Fibroblast of peridontal ligament (primary cell): ENCODE measurements at regions not wholly inside any gene's neighbourhood (a gene's known extent, or its start where the extent isn't known, plus 50 kb on each side); places are given as distances from the start of the nearest gene placed in this dataset.
A peak's percentile ranks its signal among the peaks of the same experiment; 100 is the strongest.
"Not testable (repeated sequence)": the region's sequence is repeated elsewhere in the genome, so short reads cannot be mapped to it uniquely, and the experiment has no call there.

Source experiments
- DNase-seq: peaks from one replicate; pipeline ENCODE4 v3.0.0-alpha.2; 2010; ENCODE audit errors: extremely low read depth

DNA sequence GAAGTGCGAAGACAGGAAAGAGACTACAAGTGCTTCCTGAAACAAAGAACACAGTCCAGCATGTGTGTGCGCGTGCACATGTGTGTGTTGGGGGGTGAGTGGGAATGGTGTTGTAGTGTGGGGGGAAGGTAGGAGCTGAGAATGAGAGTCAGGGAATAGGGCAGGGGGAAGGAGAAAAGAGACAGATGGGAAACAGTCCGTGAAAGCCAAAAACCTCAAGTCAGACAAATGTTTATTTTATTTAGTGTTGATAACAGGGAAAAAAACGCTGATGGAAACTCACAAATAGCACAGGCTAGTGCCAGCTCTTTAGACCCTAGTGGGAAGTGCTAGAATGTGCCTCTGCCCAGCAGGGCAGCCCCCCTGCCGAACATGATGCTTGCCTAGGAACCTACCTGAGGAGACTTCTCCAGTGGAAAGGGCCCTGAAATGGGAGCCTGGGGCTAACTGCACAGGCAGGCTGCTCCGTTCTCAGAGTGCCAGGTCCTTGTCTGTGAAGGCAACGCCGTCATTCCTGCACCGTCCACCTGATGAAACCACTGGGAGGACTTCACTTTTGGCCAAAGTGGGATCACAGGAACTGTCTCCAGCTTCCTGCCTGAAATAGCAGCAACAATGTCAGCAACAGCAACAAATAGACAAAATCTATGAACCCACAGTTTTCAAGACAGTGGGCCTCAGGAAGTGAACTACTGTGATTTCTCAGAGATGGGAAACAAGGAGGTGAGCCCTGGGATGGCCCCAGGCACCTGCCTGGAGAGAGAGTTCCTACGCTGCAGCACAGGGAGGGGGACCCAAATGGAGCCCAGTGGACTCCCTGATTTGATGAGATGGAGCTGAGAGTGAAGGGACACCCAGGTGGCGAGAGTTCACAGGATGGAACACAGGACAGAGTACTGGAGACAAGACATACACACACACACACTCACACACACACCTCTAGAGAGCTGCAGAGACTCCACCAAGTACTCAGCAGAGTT, 379.7 kb downstream of the RPS24 start:
- DNase-seq = no peak

DNA sequence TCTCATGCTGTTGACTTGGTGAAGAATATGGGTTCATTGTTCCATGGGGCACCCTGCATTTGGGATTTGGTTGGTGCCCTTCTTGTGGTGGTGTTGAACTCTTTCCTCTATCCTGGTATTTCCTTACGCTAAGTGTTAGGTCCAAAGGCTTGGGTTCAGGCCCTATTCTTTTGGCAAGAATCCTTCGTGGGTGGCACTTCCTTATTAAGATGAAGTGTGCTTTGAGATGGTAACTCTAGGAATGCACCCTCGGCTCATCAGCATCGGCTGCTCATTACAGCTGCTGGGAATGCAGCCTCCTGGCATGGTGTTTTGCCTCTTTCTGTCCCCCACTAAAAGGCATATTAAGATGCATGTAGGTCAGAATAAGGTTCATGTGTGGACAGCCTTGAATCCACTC, 380.7 kb downstream of the RPS24 start:
- DNase-seq = no peak

- peak; percentile 67 for DNase-seq
Observed at GRCh38 chr10:78415111-78415510, 381.4 kb downstream of the RPS24 start.

- DNase-seq = peak; percentile 62
Observed at GRCh38 chr10:78416031-78417011, 382.7 kb downstream of the RPS24 start.

- no peak for DNase-seq
Observed at GRCh38 chr10:78417425-78418370, 384.0 kb downstream of the RPS24 start.

DNA sequence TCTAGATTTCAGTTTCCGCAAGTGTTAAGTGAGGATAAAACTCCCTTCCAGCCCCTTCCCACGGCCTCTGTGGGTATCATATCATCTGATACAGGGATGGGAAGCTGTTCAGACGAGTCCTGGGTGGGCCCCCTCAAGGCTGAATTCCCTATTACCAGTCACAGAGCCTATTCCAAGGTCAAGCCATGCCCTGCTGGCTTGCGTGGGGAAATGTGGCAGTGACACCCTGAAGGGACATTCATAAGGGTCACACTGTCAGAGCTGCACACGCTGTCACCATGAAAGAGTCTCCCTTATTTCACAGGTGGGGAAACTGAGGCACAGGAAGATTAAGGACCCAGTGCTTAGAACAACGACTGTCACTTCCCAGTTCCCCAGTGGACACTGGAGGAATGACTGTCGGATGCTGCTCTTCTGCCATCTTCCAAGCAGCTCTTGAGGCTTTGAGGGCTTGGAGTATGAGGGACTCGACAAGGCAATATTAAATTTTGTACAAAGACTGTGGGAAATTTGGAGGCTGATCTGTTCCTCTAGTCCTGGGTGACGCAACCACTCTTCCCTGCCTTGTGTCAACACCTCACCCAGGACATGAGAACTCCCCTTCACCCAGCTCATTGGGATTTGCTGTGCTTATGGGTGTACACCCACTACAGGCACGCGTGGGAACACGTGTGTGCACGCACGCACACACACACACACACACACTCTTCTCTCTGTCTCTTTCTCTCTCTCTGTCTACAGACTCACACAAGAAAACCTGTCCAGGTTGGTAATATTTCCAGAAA, 386.0 kb downstream of the RPS24 start:
- DNase-seq = no peak

DNA sequence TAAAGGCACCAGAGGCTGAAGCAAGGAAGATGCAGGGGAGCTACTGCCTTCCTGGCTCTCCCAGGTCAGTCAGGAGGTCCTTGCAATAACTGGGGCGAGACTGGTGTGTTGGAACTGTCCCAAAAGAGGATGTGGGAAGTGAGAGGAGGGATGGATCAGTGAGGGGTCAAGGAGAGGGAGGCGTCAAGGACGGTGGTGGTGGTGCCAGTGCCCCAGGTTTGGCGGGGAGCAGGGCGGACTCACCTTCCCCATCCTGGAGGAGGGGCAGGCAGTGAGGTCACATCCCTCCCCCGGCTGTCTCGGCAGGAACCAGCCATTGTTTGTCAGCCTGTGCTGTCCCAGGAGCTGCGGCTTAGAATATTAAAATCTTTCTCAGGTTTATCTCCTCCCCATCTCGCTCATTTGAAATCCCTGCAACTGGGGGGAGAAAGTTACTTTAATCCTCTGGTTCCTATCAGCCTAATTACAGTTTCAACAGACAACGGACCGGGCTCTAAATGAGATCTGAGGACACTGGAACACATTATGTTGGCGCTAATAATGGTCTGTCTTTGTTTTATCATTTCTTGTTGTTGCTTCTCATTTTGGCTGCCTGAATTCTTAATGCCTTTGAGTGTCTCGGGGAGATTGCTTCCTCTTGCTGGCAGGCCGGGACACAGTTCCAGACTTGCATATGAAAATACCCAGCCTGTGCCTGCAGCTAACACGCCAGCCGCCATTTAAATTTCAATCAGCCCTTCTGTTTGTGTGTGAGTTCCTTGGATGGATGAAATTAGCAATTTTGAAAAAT, 387.5 kb downstream of the RPS24 start:
- no peak for DNase-seq

- DNase-seq = not testable (repeated sequence)
Observed at GRCh38 chr10:78424050-78424449, 390.4 kb downstream of the RPS24 start.

- DNase-seq = no peak
Observed at GRCh38 chr10:78424723-78425122, 391.1 kb downstream of the RPS24 start.

GRCh38 chr10:78426181-78426580, 392.5 kb downstream of the RPS24 start:
- no peak for DNase-seq

- DNase-seq = no peak
Observed at GRCh38 chr10:78427497-78428031, 393.9 kb downstream of the RPS24 start.

GRCh38 chr10:78428579-78428978, 394.9 kb downstream of the RPS24 start:
- no peak for DNase-seq

DNA sequence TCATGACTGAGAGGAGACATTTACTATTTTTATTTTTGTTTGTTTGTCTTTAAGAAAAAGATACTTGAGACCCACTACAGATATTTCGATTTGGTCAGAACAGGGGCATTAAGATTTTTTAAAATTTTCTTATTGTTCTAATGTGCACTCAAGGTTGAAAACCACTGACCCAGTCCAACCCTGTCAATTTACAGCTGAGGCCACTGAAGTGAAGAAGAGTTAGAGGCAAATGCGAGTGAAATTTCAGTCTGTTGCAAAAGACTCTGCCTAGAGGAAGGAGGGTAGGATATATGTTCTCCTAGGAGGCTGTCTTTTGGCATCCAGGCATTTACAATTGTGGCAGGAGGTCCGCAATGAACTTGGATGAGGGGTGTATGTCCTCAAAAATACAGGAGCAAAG, 396.3 kb downstream of the RPS24 start:
- DNase-seq = no peak

- DNase-seq = peak; percentile 60
Observed at GRCh38 chr10:78432583-78432982, 398.9 kb downstream of the RPS24 start.

DNA sequence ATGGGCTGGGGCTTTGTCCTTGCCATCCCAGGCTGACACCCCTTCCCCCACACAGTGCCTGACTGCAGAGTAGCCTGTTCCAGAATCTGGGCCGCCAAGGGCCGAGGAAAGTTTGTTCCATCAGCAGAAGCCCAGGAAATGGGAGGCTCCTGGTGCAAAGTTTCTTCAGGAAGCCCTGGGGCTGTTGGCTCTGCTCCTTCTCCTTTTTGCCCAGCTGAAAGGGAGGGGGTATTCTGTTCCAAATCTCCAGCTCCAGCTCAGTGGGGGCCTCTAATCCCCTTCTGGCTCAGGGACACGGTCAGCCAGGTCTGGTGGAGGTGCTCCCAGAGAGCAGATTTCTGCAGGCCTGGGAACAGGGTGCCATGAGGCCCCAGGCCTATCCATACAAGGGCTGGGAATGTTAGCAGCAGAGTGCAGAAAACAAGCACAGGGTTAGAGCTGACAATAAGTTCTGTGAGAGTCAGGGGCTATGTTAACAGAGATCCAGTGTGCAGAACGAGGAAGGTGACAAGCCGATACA, 399.5 kb downstream of the RPS24 start:
- DNase-seq = no peak

DNA sequence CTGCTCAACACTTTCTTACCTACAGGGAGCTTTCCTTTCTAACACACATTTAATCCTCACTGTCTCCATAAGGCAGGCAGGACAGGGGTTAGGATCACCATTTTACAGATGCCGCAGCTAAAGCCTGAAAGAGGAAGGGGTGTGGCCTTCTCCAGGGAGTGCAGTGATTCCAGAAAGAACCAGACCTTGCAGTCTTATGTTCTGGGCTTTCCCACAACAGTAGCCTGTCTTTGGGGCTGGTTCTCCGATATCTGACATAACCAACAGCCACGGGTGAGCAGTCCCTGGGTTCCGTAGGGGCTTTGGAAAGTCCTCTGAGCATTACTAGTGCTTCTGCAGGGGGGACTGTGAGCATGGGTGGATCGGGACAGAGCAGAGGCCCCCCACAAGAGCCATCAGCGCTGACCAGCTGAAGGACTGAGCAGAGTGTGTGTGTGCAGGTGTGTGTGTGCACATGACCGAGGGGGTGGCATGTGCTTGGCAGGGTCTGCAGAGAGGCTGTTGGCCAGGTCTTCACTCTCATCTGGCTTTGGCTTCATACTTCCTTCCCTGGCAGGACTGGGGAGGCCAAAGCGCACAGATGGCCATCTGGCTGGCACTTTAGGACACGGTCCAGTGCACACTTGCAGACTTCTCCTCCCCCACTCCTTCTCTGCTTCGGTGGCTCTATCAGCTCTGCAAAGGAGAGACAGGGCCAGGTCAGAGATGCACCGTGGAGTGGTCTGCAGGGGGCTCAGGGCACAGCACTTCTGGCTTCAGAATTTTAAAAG, 400.3 kb downstream of the RPS24 start:
- DNase-seq = no peak

- no peak for DNase-seq
Observed at GRCh38 chr10:78434886-78435285, 401.2 kb downstream of the RPS24 start.

- no peak for DNase-seq
Observed at GRCh38 chr10:78435484-78436221, 402.0 kb downstream of the RPS24 start.
